ENCODE measurements at regions not wholly inside any gene's neighbourhood (a gene's known extent, or its start where the extent isn't known, plus 50 kb on each side); places are given as distances from the start of the nearest gene placed in this dataset.

GRCh38 chr9:89793124-89793495 lies 188.3 kb downstream of the GADD45G start:
- H4K5ac ChIP-seq (ENCODE audit: insufficient read length, low read depth, low read length), result no peak overlapping the region
- H3K79me2 ChIP-seq (ENCODE audit: control insufficient read depth in 1 of 2, insufficient read depth in 2 of 2, low read length in 2 of 2), result peaks cover 0 to 3% of the 10 kb centered on the region in 2 experiments; a peak in 1 of 4 replicates
- no peak overlapping the region for H3K14ac ChIP-seq (ENCODE audit: insufficient read length)
- H2BK120ac ChIP-seq (replicated peaks; ENCODE audit: low read depth, low read length), result no peak overlapping the region
- H3K9ac ChIP-seq (replicated peaks in 1 of 4; ENCODE audit: extremely low read depth in 1 of 4, low read depth in 3 of 4, low read length in 3 of 4), result no peak overlapping the region
- no peak overlapping the region for H3K23ac ChIP-seq (ENCODE audit: insufficient read length)
- no peaks in the 10 kb centered on the region; the same call in 1 of the 2 replicates for H3K23me2 ChIP-seq (ENCODE audit: low read depth, low read length)
- DNase-seq (ENCODE audit: low read depth in 1 of 2, low spot score in 2 of 2) (no peak), FAIRE-seq (no peak)
- 85% methylated on average over 5 of the region's 5 CpGs; no CpG with 5 or more reads in 1 of the 2 experiments for WGBS, 2 experiments (ENCODE audit: extremely low coverage in 1 of 2, insufficient coverage in 1 of 2, insufficient read length in 1 of 2, insufficient replicate concordance in 2 of 2, low coverage in 1 of 2, low lambda C conversion rate in 2 of 2, missing lambda C conversion rate in 1 of 2)
- no peak overlapping the region for H2BK12ac ChIP-seq (ENCODE audit: low read depth, low read length)
- ChIA-PET POLR2A (ENCODE audit: partially characterized antibody) (interaction anchor here (1.8 kb wide), 1 partner anchor 189 kb away, joined by 5 read pairs; no protein-coding TSS in a partner anchor), CTCF (ENCODE audit: partially characterized antibody) (interaction anchor here (1.8 to 1.9 kb wide), 2 partner anchors 9 to 12 kb away, joined by 6 to 8 read pairs; no protein-coding TSS in a partner anchor)
- no peak overlapping the region for H3K18ac ChIP-seq (ENCODE audit: extremely low read depth, low read length)
- no peak overlapping the region for H2BK5ac ChIP-seq (ENCODE audit: low read depth, low read length)
- H4K91ac ChIP-seq (replicated peaks; ENCODE audit: insufficient read length, low read length), result no peak overlapping the region
- no peaks in the 10 kb centered on the region for H3K79me1 ChIP-seq (ENCODE audit: low read depth, low read length)
- no peak overlapping the region for H3K4ac ChIP-seq (replicated peaks; ENCODE audit: insufficient read length, low read depth, low read length)
- H3K4me1 ChIP-seq (replicated peaks in 1 of 4; ENCODE audit: control insufficient read depth in 3 of 4, insufficient read depth in 4 of 4, low read length in 3 of 4), result no peaks in the 10 kb centered on the region
- H2AFZ ChIP-seq (ENCODE audit: low read length), result no peak overlapping the region; the same call in 1 of the 2 replicates
- no peak overlapping the region for H3K4me3 ChIP-seq (ENCODE audit: extremely low read depth in 1 of 4, insufficient read depth in 2 of 4, low read depth in 3 of 4, low read length in 4 of 4)
- H2BK20ac ChIP-seq (ENCODE audit: low read length), result no peak overlapping the region
- no peak overlapping the region for H3K27ac ChIP-seq (ENCODE audit: low read depth, low read length)
- no peaks in the 10 kb centered on the region for H3K9me3 ChIP-seq (ENCODE audit: insufficient read depth in 2 of 2, low read depth in 1 of 2, low read length in 1 of 2)
- no peak overlapping the region for H2AK5ac ChIP-seq (ENCODE audit: low read depth, low read length)
- H3K36me3 ChIP-seq (ENCODE audit: control insufficient read depth in 2 of 4, insufficient read depth in 4 of 4, low read length in 3 of 4), result no peaks in the 10 kb centered on the region
- peaks cover 0 to 3% of the 10 kb centered on the region in 2 experiments for H4K20me1 ChIP-seq (replicated peaks in 1 of 2; ENCODE audit: control insufficient read depth in 1 of 2, insufficient read depth in 2 of 2, low read length in 2 of 2)
- H3K56ac ChIP-seq (replicated peaks; ENCODE audit: insufficient read length, low read depth, low read length), result no peak overlapping the region
- H4K8ac ChIP-seq (ENCODE audit: extremely low read depth, insufficient read depth, low read length), result no peak overlapping the region
- no peak overlapping the region for H2BK15ac ChIP-seq (ENCODE audit: low read length)
- H3K4me2 ChIP-seq (ENCODE audit: insufficient read depth in 1 of 2, low read depth in 2 of 2, low read length in 2 of 2), result no peak overlapping the region
- no peaks in the 10 kb centered on the region for H3K27me3 ChIP-seq (replicated peaks in 1 of 4; ENCODE audit: control insufficient read depth in 3 of 4, extremely low read depth in 1 of 4, insufficient read depth in 3 of 4, low read length in 3 of 4)
- no peak for TF ChIP-seq TAF7 (optimal IDR thresholded peaks at IDR 0.05; ENCODE audit: borderline replicate concordance, low read depth, low read length)
- TF ChIP-seq HDAC2 (IDR thresholded peaks at IDR 0.05; ENCODE audit: borderline replicate concordance in 1 of 2, low read depth in 2 of 2, low read length in 2 of 2), result no peak
- no peak for TF ChIP-seq SAP30 (IDR thresholded peaks at IDR 0.05; ENCODE audit: insufficient read depth, insufficient replicate concordance, low read length)
- TF ChIP-seq TBP (IDR thresholded peaks at IDR 0.05; ENCODE audit: low read depth, low read length), result no peak
- no peak for TF ChIP-seq SUZ12 (IDR thresholded peaks at IDR 0.05; ENCODE audit: low read length)
- TF ChIP-seq TCF12 (IDR thresholded peaks at IDR 0.05; ENCODE audit: low read depth, low read length), result no peak
- no peak for TF ChIP-seq EZH2 (IDR thresholded peaks at IDR 0.05; ENCODE audit: low read depth, low read length, severe bottlenecking)
- no peak for TF ChIP-seq RBBP5 (IDR thresholded peaks at IDR 0.05; ENCODE audit: borderline replicate concordance, low read depth, low read length)
- no peak for TF ChIP-seq RAD21 (IDR thresholded peaks at IDR 0.05 in 1 of 2, conservative IDR thresholded peaks at IDR 0.05 in 1 of 2; ENCODE audit: low read depth in 2 of 2, low read length in 2 of 2)
- no peak for TF ChIP-seq RFX5 (IDR thresholded peaks at IDR 0.05; ENCODE audit: borderline replicate concordance, low read depth, low read length)
- no peak for TF ChIP-seq BCL11A (IDR thresholded peaks at IDR 0.05; ENCODE audit: low read depth in 2 of 2, low read length in 2 of 2)
- no peak for TF ChIP-seq NANOG (IDR thresholded peaks at IDR 0.05; ENCODE audit: insufficient read depth, low read depth, low read length, poor library complexity, severe bottlenecking)
- no peak for TF ChIP-seq KDM4A (IDR thresholded peaks at IDR 0.05; ENCODE audit: low read depth, low read length, severe bottlenecking)

All from H1 (cell line).